Stimulated activated CD8-positive, alpha-beta memory T cell treated with anti-CD3 and anti-CD28 coated beads, Interleukin-4, amount 100 ng/mL, for 4 hours (primary cell): ENCODE measurements at regions not wholly inside any gene's neighbourhood (a gene's known extent, or its start where the extent isn't known, plus 50 kb on each side); places are given as distances from the start of the nearest gene placed in this dataset.
"Not testable (repeated sequence)": the region's sequence is repeated elsewhere in the genome, so short reads cannot be mapped to it uniquely, and the experiment has no call there.

Experiments
- DNase-seq, 2 donors: peaks; one replicate each; pipeline ENCODE4 v3.0.0-alpha.2; 2020; ENCODE audit warnings: low read depth in 2 of 2, low spot score in 1 of 2

DNA sequence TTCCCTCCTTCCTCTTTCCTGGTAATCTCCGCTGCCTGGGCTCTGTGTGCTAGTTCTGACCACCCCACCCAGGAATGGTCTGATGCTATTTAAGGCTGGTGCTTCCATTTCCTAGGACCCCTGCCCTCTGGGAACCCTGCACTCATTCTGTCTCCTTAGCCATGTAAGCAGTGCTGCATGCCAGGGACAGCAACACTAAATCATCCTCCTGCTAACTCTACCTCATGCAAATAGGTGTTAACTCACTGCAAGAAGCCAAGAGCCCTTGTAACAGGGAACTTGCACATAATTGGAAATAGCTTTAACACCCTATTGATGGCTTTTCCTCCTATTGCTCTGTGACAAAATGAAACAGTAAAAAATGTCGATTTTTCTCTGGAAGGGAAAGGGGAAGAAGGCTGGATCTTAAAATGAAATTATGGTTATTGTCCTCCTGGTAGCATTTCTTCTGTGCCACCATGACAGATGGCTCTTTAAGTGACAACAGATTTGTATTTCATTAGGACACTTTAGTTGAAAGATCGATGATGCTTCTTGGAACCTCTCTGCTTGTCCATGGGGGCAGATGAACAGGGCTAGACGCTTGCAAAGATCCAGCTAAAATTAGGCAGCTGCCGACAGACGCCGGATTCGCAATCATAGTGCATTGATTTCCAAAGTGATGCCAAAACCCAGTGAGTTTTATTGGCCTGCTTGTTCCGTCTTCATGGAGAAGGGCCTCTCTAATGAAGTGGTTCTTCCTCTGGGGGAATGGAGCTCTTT lies 551.7 kb downstream of the MATN1 start:
- no peak for DNase-seq

DNA sequence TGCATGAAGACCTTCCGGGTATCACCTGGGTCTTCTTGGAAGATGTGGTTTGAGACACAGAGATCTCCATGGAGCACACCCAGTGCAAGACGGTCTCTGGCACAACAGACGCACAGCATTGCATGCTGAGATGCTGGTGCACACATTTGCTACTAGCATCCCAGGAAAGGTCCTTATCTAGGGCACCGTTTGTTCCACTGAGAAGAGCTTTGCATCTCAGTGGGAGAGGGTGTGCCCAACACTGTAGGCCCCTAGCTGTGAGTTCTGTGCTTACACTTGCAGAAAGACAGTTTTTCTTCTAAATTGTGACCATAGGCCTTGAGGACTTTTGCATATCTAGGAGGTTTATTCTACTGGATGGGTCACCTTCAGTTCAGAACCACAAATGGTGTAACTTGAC lies 554.1 kb downstream of the MATN1 start:
- no peak for DNase-seq

- no peak for DNase-seq
These were observed 557.2 kb downstream of the MATN1 start for GRCh38 chr1:30166174-30166573.

DNA sequence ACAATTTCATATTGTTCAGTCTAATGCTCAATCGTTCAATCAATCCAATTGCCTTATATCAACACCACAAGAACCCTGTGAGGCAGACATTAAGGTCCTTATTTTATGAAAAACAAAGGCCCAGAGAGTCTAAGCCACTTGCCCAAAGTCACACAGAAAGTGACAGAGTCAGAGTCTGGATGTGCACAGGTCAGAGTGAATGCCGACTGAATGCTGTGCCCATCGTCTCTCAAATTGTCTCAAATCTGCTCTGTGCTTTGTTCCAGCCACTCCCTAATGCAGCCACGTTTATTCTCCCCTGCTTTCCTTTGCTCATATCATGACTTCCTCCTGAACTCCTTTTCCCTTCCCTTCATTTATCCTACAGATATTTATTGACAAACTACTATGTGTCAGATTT lies 558.3 kb downstream of the MATN1 start:
- no peak for DNase-seq

DNA sequence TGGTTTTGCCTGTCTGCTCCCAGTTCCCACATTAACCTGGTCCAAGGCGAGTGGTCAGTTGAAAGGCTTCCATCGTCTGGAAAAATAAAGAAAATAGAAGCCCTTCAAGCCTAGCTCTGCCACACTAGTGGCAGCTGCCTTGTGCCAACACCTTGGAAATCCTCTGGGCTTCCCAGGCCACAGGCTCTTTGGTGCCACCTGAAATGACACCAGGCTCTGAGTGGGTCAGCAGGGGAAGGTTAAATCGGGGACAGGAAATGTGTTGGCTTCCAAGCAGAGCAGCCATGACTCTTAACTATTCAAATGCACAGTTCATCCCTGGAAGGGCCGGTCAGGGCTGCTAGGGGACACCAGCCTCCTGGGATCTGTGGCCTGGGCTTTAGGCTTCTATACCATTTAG lies 558.7 kb downstream of the MATN1 start:
- no peak for DNase-seq

GRCh38 chr1:30162565-30162964 lies 560.8 kb downstream of the MATN1 start:
- DNase-seq = no peak

GRCh38 chr1:30161953-30162352 lies 561.4 kb downstream of the MATN1 start:
- no peak for DNase-seq

DNA sequence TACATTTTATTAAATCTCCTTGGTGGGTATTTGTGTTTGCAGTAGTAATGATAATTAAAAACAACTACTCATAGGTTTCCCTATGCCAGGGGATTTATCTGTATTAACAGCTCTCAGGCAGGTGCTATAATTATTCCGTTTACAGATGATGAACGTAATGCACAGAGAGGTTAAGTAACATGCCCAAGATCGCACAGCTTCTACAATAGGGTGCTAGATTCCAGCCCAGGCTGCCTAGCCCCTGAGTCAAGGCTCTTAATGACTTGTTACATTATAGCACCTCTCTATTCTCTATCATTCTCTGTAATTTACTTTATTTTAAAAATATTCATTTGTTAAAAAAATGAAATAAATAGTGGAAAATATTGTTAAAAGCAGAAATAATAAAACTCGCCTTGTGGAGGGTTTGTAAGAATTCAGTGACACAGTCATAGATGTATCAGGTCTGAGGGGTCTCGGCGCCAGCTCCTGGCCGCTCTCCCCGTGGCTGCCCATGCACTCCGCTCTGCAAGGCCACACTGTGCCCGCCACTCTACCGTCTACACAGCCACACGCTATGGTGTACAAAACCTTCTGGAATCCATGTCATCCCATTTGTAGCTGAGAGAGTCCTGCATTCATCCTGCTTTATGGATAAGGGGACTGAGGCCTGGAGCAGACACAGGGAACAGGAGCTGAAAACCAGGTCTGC lies 562.2 kb downstream of the MATN1 start:
- no peak for DNase-seq

GRCh38 chr1:30159015-30159414 lies 564.4 kb downstream of the MATN1 start:
- no peak for DNase-seq

- DNase-seq = not testable (repeated sequence)
These were observed 567.7 kb downstream of the MATN1 start for GRCh38 chr1:30155698-30156097.

DNA sequence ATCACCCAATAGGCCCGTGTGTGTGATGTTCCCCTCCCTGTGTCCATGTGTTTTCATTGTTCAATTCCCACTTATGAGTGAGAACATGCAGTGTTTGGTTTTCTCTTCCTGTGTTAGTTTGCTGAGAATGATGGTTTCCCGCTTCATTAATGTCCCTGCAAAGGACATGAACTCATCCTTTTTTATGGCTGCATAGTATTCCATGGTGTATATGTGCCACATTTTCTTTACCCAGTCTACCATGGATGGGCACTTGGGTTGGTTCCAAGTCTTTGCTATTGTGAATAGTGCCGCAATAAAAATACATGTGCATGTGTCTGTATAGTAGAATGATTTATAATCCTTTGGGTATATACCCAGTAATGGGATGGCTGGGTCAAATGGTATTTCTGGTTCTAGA lies 568.1 kb downstream of the MATN1 start:
- not testable (repeated sequence) for DNase-seq

GRCh38 chr1:30153743-30154449 lies 569.5 kb downstream of the MATN1 start:
- no peak for DNase-seq

GRCh38 chr1:30151826-30152225 lies 571.6 kb downstream of the MATN1 start:
- DNase-seq = no peak

GRCh38 chr1:30151119-30151518 lies 572.3 kb downstream of the MATN1 start:
- no peak for DNase-seq

DNA sequence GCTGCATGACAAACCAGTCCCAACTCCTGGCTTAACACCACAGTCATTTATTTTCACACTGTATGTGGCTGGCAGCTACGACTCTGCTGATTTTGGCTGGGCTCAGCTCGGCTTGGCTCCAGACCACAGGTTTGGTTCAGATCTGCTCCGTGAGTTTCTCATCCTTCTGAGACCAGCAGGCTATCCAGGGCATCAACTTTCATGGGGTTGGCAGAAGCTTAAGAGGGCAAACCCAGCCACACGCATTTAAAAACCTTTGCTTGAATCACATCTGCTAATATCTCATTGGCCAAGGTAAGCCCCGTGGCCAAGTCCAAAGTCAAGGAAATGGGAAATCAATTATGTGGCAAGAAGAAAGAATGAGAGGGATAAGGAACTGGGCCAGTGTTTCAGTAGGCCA lies 574.2 kb downstream of the MATN1 start:
- DNase-seq = no peak

DNA sequence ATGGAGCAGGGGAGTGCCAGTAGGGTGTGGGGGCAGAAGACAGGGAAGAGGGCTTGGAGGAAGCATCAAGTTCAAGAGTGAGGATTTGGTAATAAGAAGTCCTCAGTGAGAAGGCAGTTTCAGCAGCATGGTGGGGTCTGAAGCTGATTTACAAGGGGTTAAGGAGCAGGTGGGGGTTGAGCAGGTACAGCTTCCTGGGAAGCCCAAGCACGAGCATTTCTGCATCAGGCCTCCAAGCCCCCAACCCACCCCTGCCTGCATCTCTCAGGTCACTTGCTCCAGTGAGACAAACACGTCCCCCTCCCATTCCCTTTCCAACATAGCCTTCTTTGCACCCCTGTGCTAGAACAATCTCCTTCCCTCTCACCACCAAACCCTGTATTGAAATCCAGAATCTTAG lies 574.7 kb downstream of the MATN1 start:
- no peak for DNase-seq

- DNase-seq = no peak
These were observed 576.2 kb downstream of the MATN1 start for GRCh38 chr1:30147188-30147587.

- DNase-seq = no peak
These were observed 576.9 kb downstream of the MATN1 start for GRCh38 chr1:30146448-30146847.

DNA sequence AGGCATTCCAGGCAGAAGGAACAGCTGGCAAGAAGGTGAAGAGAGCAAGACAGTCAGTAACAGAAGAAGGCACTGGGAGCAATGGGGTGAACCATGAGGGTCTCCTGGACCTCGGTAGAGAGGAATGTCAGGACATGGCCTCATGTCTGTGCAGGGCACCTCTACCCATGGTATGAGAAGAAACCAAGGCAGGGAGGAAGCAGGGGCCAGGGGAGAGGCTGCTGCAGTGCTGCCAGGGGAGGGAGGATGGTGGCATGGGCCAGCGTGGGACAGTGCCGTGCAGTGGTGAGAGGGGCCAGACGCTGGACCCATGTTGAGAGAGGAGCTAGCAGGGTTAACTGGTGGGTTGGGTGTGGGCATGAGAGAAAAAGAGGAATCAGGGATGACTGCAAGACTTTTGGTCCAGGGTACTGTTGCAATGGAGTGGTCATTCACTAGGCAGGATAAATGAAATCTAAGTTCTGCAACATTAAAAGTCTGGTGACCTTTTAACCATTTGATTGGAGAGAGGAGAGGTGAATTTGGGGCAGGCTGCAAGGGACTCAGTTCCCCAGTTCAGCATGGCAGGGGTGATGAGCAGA lies 577.6 kb downstream of the MATN1 start:
- no peak for DNase-seq

DNA sequence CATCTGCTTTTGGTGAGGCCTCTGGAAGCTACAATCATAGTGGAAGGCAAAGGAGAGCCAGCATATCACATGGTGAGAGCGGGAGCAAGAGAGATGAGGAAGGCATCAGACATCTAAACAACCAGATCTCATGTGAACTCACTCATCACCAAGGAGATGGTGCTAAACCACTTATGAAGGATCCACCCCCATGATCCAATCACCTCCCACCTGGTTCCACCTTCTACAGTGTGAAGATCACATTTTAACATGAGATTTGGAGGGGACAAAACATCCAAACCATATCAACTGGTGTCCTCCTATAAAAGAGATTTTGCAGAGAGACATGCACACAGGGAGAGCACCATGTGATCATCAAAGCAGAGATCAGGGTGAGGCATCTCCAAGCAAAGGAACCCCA lies 578.6 kb downstream of the MATN1 start:
- DNase-seq = no peak

- DNase-seq = no peak
These were observed 579.9 kb downstream of the MATN1 start for GRCh38 chr1:30143517-30143916.

GRCh38 chr1:30140566-30140965 lies 582.8 kb downstream of the MATN1 start:
- DNase-seq = no peak
